BLaER1 (cell line): ENCODE measurements at regions not wholly inside any gene's neighbourhood (a gene's known extent, or its start where the extent isn't known, plus 50 kb on each side); places are given as distances from the start of the nearest gene placed in this dataset.

Experiments
- H3K27ac ChIP-seq: shearing (Covaris generic); formaldehyde crosslinking; 2 replicates; pipeline ENCODE4 v1.8.1; 2022
- H3K27me3 ChIP-seq: shearing (Covaris generic); formaldehyde crosslinking; 2 replicates; pipeline ENCODE4 v1.8.1; 2022
- H3K36me3 ChIP-seq: shearing (Covaris generic); formaldehyde crosslinking; 2 replicates; pipeline ENCODE4 v1.8.1; 2022
- H3K4me1 ChIP-seq: shearing (Covaris generic); formaldehyde crosslinking; 2 replicates; pipeline ENCODE4 v1.8.1; 2022
- H3K4me2 ChIP-seq: shearing (Covaris generic); formaldehyde crosslinking; 2 replicates; pipeline ENCODE4 v1.8.1; 2022
- H3K4me3 ChIP-seq: shearing (Covaris generic); formaldehyde crosslinking; 2 replicates; pipeline ENCODE4 v1.8.1; 2022
- H3K9ac ChIP-seq: shearing (Covaris generic); formaldehyde crosslinking; 2 replicates; pipeline ENCODE4 v1.8.1; 2022
- H3K9me3 ChIP-seq: shearing (Covaris generic); formaldehyde crosslinking; 2 replicates; pipeline ENCODE4 v1.8.1; 2022
- H4K20me1 ChIP-seq: shearing (Covaris generic); formaldehyde crosslinking; 2 replicates; pipeline ENCODE4 v1.8.1; 2022
- Cebpa-rat ChIP-seq: shearing (Covaris generic); IDR thresholded peaks from 2 replicates; pipeline ENCODE4 v1.8.1; 2022

GRCh38 chr18:68472701-68473295 is 242.1 kb downstream of the TMX3 start:
- H4K20me1 ChIP-seq, result no peaks in the 10 kb centered on the region
- no peak overlapping the region for H3K27ac ChIP-seq
- no peak overlapping the region for H3K9ac ChIP-seq
- H3K4me1 ChIP-seq, result no peaks in the 10 kb centered on the region
- no peak overlapping the region for H3K4me2 ChIP-seq
- H3K9me3 ChIP-seq, result no peaks in the 10 kb centered on the region
- TF ChIP-seq Cebpa-rat, result no peak
- no peaks in the 10 kb centered on the region for H3K27me3 ChIP-seq
- H3K36me3 ChIP-seq, result no peaks in the 10 kb centered on the region
- H3K4me3 ChIP-seq, result no peak overlapping the region

- Histone ChIP-seq H3K4me1 (no peaks in the 10 kb centered on the region), H3K27me3 (no peaks in the 10 kb centered on the region), H3K4me2 (no peak overlapping the region), H3K4me3 (no peak overlapping the region), H3K9ac (no peak overlapping the region), H3K27ac (no peak overlapping the region), H3K9me3 (no peaks in the 10 kb centered on the region), H4K20me1 (no peaks in the 10 kb centered on the region), H3K36me3 (no peaks in the 10 kb centered on the region)
- no peak for TF ChIP-seq Cebpa-rat
Observed at GRCh38 chr18:68469049-68469625, 245.8 kb downstream of the TMX3 start.

- Histone ChIP-seq H3K4me1 (no peaks in the 10 kb centered on the region), H3K27ac (no peak overlapping the region), H3K9me3 (no peaks in the 10 kb centered on the region), H3K9ac (no peak overlapping the region), H3K36me3 (no peaks in the 10 kb centered on the region), H4K20me1 (no peaks in the 10 kb centered on the region), H3K4me2 (no peak overlapping the region), H3K27me3 (no peaks in the 10 kb centered on the region), H3K4me3 (no peak overlapping the region)
- no peak for TF ChIP-seq Cebpa-rat
Observed at GRCh38 chr18:68467957-68468356, 247.0 kb downstream of the TMX3 start.

GRCh38 chr18:68467329-68467728 is 247.6 kb downstream of the TMX3 start:
- H3K9ac ChIP-seq, result no peak overlapping the region
- H3K27ac ChIP-seq, result no peak overlapping the region
- no peak for TF ChIP-seq Cebpa-rat

GRCh38 chr18:68466672-68467071 is 248.2 kb downstream of the TMX3 start:
- H3K27ac ChIP-seq, result no peak overlapping the region
- no peaks in the 10 kb centered on the region for H3K36me3 ChIP-seq
- no peaks in the 10 kb centered on the region for H3K4me1 ChIP-seq
- no peaks in the 10 kb centered on the region for H3K9me3 ChIP-seq
- no peaks in the 10 kb centered on the region for H4K20me1 ChIP-seq
- no peak overlapping the region for H3K4me2 ChIP-seq
- no peak overlapping the region for H3K9ac ChIP-seq
- no peaks in the 10 kb centered on the region for H3K27me3 ChIP-seq
- no peak overlapping the region for H3K4me3 ChIP-seq
- TF ChIP-seq Cebpa-rat, result no peak

More at GRCh38 chr18:68467329-68467728, 247.6 kb downstream of the TMX3 start:
- Histone ChIP-seq H3K4me3 (no peak overlapping the region), H3K27me3 (no peaks in the 10 kb centered on the region), H4K20me1 (no peaks in the 10 kb centered on the region), H3K9me3 (no peaks in the 10 kb centered on the region), H3K36me3 (no peaks in the 10 kb centered on the region), H3K4me1 (no peaks in the 10 kb centered on the region), H3K4me2 (no peak overlapping the region)

- Histone ChIP-seq H3K4me1 (no peaks in the 10 kb centered on the region), H3K27me3 (no peaks in the 10 kb centered on the region), H3K9ac (no peak overlapping the region), H3K4me3 (no peak overlapping the region), H3K4me2 (no peak overlapping the region), H3K9me3 (no peaks in the 10 kb centered on the region), H4K20me1 (no peaks in the 10 kb centered on the region), H3K27ac (no peak overlapping the region), H3K36me3 (no peaks in the 10 kb centered on the region)
- TF ChIP-seq Cebpa-rat, result no peak
Observed at GRCh38 chr18:68462766-68463165, 252.1 kb downstream of the TMX3 start.

- no peak overlapping the region for H3K4me2 ChIP-seq
- H3K4me1 ChIP-seq, result no peaks in the 10 kb centered on the region
- no peaks in the 10 kb centered on the region for H3K36me3 ChIP-seq
- H3K9me3 ChIP-seq, result no peaks in the 10 kb centered on the region
- TF ChIP-seq Cebpa-rat, result no peak
- H3K9ac ChIP-seq, result no peak overlapping the region
- H3K4me3 ChIP-seq, result no peak overlapping the region
- H3K27ac ChIP-seq, result no peak overlapping the region
- no peaks in the 10 kb centered on the region for H4K20me1 ChIP-seq
- H3K27me3 ChIP-seq, result no peaks in the 10 kb centered on the region
Observed at GRCh38 chr18:68462148-68462547, 252.8 kb downstream of the TMX3 start.

GRCh38 chr18:68461481-68462018 is 253.4 kb downstream of the TMX3 start:
- no peak overlapping the region for H3K27ac ChIP-seq
- no peak for TF ChIP-seq Cebpa-rat

GRCh38 chr18:68459968-68460367 is 254.9 kb downstream of the TMX3 start:
- Histone ChIP-seq H4K20me1 (no peaks in the 10 kb centered on the region), H3K36me3 (no peaks in the 10 kb centered on the region), H3K9me3 (no peaks in the 10 kb centered on the region; the same call in 1 of the 2 replicates), H3K9ac (no peak overlapping the region), H3K4me1 (no peaks in the 10 kb centered on the region), H3K4me3 (no peak overlapping the region), H3K27ac (no peak overlapping the region), H3K4me2 (no peak overlapping the region), H3K27me3 (no peaks in the 10 kb centered on the region)
- TF ChIP-seq Cebpa-rat, result no peak

More at GRCh38 chr18:68461481-68462018, 253.4 kb downstream of the TMX3 start:
- H3K4me3 ChIP-seq, result no peak overlapping the region
- H4K20me1 ChIP-seq, result no peaks in the 10 kb centered on the region
- no peaks in the 10 kb centered on the region for H3K36me3 ChIP-seq
- H3K4me2 ChIP-seq, result no peak overlapping the region
- no peak overlapping the region for H3K9ac ChIP-seq
- H3K9me3 ChIP-seq, result no peaks in the 10 kb centered on the region
- no peaks in the 10 kb centered on the region for H3K27me3 ChIP-seq
- no peaks in the 10 kb centered on the region for H3K4me1 ChIP-seq

GRCh38 chr18:68456985-68457384 is 257.9 kb downstream of the TMX3 start:
- H3K36me3 ChIP-seq, result no peaks in the 10 kb centered on the region
- no peak overlapping the region for H3K4me3 ChIP-seq
- H4K20me1 ChIP-seq, result no peaks in the 10 kb centered on the region
- H3K4me2 ChIP-seq, result no peak overlapping the region
- no peak overlapping the region for H3K9ac ChIP-seq
- no peak for TF ChIP-seq Cebpa-rat
- H3K27ac ChIP-seq, result no peak overlapping the region
- no peaks in the 10 kb centered on the region for H3K27me3 ChIP-seq
- no peaks in the 10 kb centered on the region for H3K4me1 ChIP-seq
- H3K9me3 ChIP-seq, result peaks cover 6% of the 10 kb centered on the region; the same call in 1 of the 2 replicates
